ENCODE measurements at regions not wholly inside any gene's neighbourhood (a gene's known extent, or its start where the extent isn't known, plus 50 kb on each side); places are given as distances from the start of the nearest gene placed in this dataset.
"Not testable (repeated sequence)": the region's sequence is repeated elsewhere in the genome, so short reads cannot be mapped to it uniquely, and the experiment has no call there.

DNA sequence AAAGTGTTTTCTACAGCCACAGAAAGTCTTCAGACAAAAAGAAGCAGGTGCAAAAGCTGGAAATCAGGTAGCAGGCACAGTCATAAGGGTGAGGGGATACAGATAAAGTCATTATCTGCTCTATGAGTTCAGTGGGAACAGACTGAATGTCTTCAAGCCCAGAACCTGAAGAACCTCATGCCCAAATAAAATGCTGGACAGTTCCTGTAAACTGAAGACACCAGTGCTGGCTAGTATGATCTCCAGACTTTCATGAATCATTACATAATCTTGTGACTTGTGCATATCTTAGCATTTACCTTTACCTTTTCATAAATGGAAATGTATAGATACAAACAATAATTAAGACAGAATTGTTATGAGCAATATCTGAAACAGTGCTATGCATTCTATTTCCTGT lies 728.7 kb downstream of the DNAH5 start:
- Histone ChIP-seq H3K27ac (ENCODE audit: low read depth in 1 of 2, low read length in 1 of 2) (no peak overlapping the region), H3K4me3 (ENCODE audit: low read length in 2 of 2) (no peak overlapping the region), H3K27me3 (ENCODE audit: control insufficient read depth in 2 of 2, insufficient read depth in 1 of 2, low read length in 1 of 2) (no peaks in the 10 kb centered on the region), H3K4me1 (ENCODE audit: control insufficient read depth in 2 of 2, insufficient read depth in 2 of 2, low read length in 2 of 2) (no peaks in the 10 kb centered on the region), H3K36me3 (ENCODE audit: control insufficient read depth in 2 of 2, insufficient read depth in 2 of 2, low read length in 1 of 2) (no peaks in the 10 kb centered on the region), H3K9me3 (ENCODE audit: control insufficient read depth in 2 of 2, insufficient read depth in 1 of 2, low read length in 1 of 2) (no peaks in the 10 kb centered on the region)
- no peak for DNase-seq (ENCODE audit: low read depth in 6 of 9, low spot score in 9 of 9)

DNA sequence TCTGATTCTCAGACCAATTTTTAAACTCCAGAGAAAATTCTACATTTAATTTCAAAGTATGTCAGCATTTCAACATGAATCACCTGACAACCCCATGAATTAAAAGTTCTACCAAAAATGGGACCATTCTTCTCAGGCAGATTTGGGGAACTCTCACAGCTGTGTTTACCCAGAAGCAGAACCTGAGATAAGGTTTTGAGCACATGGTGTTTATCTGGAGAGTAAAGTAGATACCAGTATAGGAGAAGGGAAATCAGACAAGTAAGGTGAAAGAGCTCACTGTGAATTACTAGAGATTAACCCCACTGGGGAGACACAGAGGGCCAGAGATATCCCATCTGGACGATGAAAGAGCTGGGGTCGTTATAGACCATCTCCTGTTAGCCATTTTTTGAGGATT lies 729.1 kb downstream of the DNAH5 start:
- no peaks in the 10 kb centered on the region for H3K27me3 ChIP-seq (ENCODE audit: control insufficient read depth in 2 of 2, insufficient read depth in 1 of 2, low read length in 1 of 2)
- H3K9me3 ChIP-seq (ENCODE audit: control insufficient read depth in 2 of 2, insufficient read depth in 1 of 2, low read length in 1 of 2): no peaks in the 10 kb centered on the region
- H3K4me3 ChIP-seq (ENCODE audit: low read length in 2 of 2): no peak overlapping the region
- 47% methylated on average over 2 of the region's 2 CpGs for WGBS
- no peak for DNase-seq (ENCODE audit: low read depth in 6 of 9, low spot score in 9 of 9)
- no peaks in the 10 kb centered on the region for H3K36me3 ChIP-seq (ENCODE audit: control insufficient read depth in 2 of 2, insufficient read depth in 2 of 2, low read length in 1 of 2)
- no peaks in the 10 kb centered on the region for H3K4me1 ChIP-seq (ENCODE audit: control insufficient read depth in 2 of 2, insufficient read depth in 2 of 2, low read length in 2 of 2)
- H3K27ac ChIP-seq (ENCODE audit: low read depth in 1 of 2, low read length in 1 of 2): no peak overlapping the region

GRCh38 chr5:13214182-13214581 lies 730.3 kb downstream of the DNAH5 start:
- DNase-seq (ENCODE audit: low read depth in 6 of 9, low spot score in 9 of 9): no peak
- WGBS: 72% methylated on average over 1 of the region's 1 CpG
- no peak overlapping the region for H3K27ac ChIP-seq (ENCODE audit: low read depth in 1 of 2, low read length in 1 of 2)

DNA sequence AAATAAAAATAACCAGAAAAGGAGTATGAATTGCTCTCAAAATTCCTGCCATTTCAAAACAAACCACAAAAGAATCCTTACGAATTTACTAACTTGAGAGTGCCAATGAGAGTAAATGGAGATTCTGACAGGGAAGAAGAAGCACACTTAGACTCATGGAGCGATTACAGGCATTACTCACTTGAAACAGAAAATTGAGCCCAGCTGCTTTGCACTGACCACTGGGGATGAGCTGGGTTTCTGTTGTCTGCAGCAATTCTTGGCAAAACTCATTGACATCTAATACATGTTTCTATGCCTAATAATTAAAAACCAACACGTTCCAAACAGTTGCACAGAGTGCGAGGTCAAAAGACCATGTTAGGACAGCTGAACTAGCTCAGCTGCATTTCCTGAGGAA lies 731.6 kb downstream of the DNAH5 start:
- no peaks in the 10 kb centered on the region for H3K36me3 ChIP-seq (ENCODE audit: control insufficient read depth in 2 of 2, insufficient read depth in 2 of 2, low read length in 1 of 2)
- no peaks in the 10 kb centered on the region for H3K4me1 ChIP-seq (ENCODE audit: control insufficient read depth in 2 of 2, insufficient read depth in 2 of 2, low read length in 2 of 2)
- DNase-seq (ENCODE audit: low read depth in 6 of 9, low spot score in 9 of 9): no peak
- H3K9me3 ChIP-seq (ENCODE audit: control insufficient read depth in 2 of 2, insufficient read depth in 1 of 2, low read length in 1 of 2): no peaks in the 10 kb centered on the region
- H3K27ac ChIP-seq (ENCODE audit: low read depth in 1 of 2, low read length in 1 of 2): no peak overlapping the region
- WGBS: 93% methylated on average over 4 of the region's 4 CpGs
- no peaks in the 10 kb centered on the region for H3K27me3 ChIP-seq (ENCODE audit: control insufficient read depth in 2 of 2, insufficient read depth in 1 of 2, low read length in 1 of 2)
- H3K4me3 ChIP-seq (ENCODE audit: low read length in 2 of 2): no peak overlapping the region

More at GRCh38 chr5:13214182-13214581, 730.3 kb downstream of the DNAH5 start:
- no peaks in the 10 kb centered on the region for H3K27me3 ChIP-seq (ENCODE audit: control insufficient read depth in 2 of 2, insufficient read depth in 1 of 2, low read length in 1 of 2)
- H3K4me1 ChIP-seq (ENCODE audit: control insufficient read depth in 2 of 2, insufficient read depth in 2 of 2, low read length in 2 of 2): no peaks in the 10 kb centered on the region
- no peak overlapping the region for H3K4me3 ChIP-seq (ENCODE audit: low read length in 2 of 2)
- H3K9me3 ChIP-seq (ENCODE audit: control insufficient read depth in 2 of 2, insufficient read depth in 1 of 2, low read length in 1 of 2): no peaks in the 10 kb centered on the region
- H3K36me3 ChIP-seq (ENCODE audit: control insufficient read depth in 2 of 2, insufficient read depth in 2 of 2, low read length in 1 of 2): no peaks in the 10 kb centered on the region

DNA sequence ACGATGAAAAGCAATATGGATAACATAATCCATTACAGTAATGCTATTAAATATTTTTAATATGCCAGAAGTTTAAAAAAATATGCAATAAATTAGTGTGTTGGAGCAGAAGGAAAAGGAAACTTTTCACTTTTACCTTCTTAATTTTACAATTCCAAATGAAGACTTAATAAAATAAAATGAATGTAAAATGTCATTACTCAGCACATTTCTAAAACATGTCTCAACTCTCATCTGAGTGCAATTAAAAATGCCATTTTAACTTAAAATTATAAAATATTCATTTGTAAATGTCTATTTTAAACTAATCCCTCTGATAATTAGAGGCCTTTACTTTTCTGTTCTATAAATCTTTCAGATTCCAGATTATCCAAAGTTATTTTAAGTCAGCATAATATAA lies 733.4 kb downstream of the DNAH5 start:
- Histone ChIP-seq H3K9me3 (ENCODE audit: control insufficient read depth in 2 of 2, insufficient read depth in 1 of 2, low read length in 1 of 2) (no peaks in the 10 kb centered on the region), H3K4me3 (ENCODE audit: low read length in 2 of 2) (no peak overlapping the region), H3K4me1 (ENCODE audit: control insufficient read depth in 2 of 2, insufficient read depth in 2 of 2, low read length in 2 of 2) (no peaks in the 10 kb centered on the region), H3K27me3 (ENCODE audit: control insufficient read depth in 2 of 2, insufficient read depth in 1 of 2, low read length in 1 of 2) (no peaks in the 10 kb centered on the region), H3K36me3 (ENCODE audit: control insufficient read depth in 2 of 2, insufficient read depth in 2 of 2, low read length in 1 of 2) (no peaks in the 10 kb centered on the region), H3K27ac (ENCODE audit: low read depth in 1 of 2, low read length in 1 of 2) (no peak overlapping the region)
- WGBS: 97% methylated on average over 1 of the region's 1 CpG
- DNase-seq (ENCODE audit: low read depth in 6 of 9, low spot score in 9 of 9): no peak

GRCh38 chr5:13207112-13207511 lies 737.4 kb downstream of the DNAH5 start:
- Histone ChIP-seq H3K4me3 (ENCODE audit: low read length in 2 of 2) (no peak overlapping the region), H3K27me3 (ENCODE audit: control insufficient read depth in 2 of 2, insufficient read depth in 1 of 2, low read length in 1 of 2) (no peaks in the 10 kb centered on the region), H3K36me3 (ENCODE audit: control insufficient read depth in 2 of 2, insufficient read depth in 2 of 2, low read length in 1 of 2) (no peaks in the 10 kb centered on the region), H3K9me3 (ENCODE audit: control insufficient read depth in 2 of 2, insufficient read depth in 1 of 2, low read length in 1 of 2) (peaks cover 0 to 7% of the 10 kb centered on the region in 2 donors), H3K27ac (ENCODE audit: low read depth in 1 of 2, low read length in 1 of 2) (no peak overlapping the region), H3K4me1 (ENCODE audit: control insufficient read depth in 2 of 2, insufficient read depth in 2 of 2, low read length in 2 of 2) (no peaks in the 10 kb centered on the region)
- DNase-seq (ENCODE audit: low read depth in 6 of 9, low spot score in 9 of 9): no peak

DNA sequence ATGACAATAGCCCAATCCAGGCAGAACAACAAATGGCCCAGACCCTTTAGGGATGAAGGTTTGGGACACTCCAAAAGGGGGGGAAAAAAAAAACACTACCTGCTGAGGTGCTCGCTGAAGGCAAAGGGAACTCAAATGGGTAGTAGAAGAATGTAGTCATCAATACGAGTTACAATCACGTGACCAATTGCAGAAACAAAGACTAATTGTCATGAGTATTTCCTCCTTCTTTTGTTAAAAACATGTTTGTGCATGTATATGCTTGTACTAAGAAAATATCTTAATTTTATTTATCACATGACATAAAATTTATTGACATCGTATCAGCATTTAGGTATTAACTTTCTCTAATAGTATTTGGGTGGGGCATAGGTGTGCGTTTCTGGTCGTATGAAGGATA lies 743.5 kb downstream of the DNAH5 start:
- H3K27me3 ChIP-seq (ENCODE audit: control insufficient read depth in 2 of 2, insufficient read depth in 1 of 2, low read length in 1 of 2): no peaks in the 10 kb centered on the region
- 96% methylated on average over 6 of the region's 6 CpGs for WGBS
- H3K27ac ChIP-seq (ENCODE audit: low read depth in 1 of 2, low read length in 1 of 2): no peak overlapping the region
- H3K4me3 ChIP-seq (ENCODE audit: low read length in 2 of 2): no peak overlapping the region
- no peaks in the 10 kb centered on the region for H3K4me1 ChIP-seq (ENCODE audit: control insufficient read depth in 2 of 2, insufficient read depth in 2 of 2, low read length in 2 of 2)
- no peak for DNase-seq (ENCODE audit: low read depth in 6 of 9, low spot score in 9 of 9)
- H3K36me3 ChIP-seq (ENCODE audit: control insufficient read depth in 2 of 2, insufficient read depth in 2 of 2, low read length in 1 of 2): no peaks in the 10 kb centered on the region
- H3K9me3 ChIP-seq (ENCODE audit: control insufficient read depth in 2 of 2, insufficient read depth in 1 of 2, low read length in 1 of 2): peaks cover 0 to 9% of the 10 kb centered on the region in 2 donors

DNA sequence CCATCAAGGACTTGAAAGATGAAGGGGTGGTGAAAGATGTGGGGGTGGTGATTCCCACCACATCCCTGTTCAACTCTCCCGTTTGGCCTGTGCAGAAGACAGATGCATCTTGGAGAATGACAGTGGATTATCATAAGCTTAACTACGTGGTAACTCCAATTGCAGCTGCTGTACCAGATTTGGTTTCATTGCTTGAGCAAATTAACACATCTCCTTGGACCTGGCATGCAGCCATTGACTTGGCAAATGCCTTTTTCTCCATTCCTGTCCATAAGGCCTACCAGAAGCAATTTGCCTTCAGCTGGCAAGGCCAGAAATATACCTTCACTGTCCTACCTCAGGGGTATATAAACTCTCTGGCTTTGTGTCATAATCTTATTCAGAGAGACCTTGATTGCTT lies 746.3 kb downstream of the DNAH5 start:
- H3K27me3 ChIP-seq (ENCODE audit: control insufficient read depth in 2 of 2, insufficient read depth in 1 of 2, low read length in 1 of 2); H3K9me3 ChIP-seq (ENCODE audit: control insufficient read depth in 2 of 2, insufficient read depth in 1 of 2, low read length in 1 of 2); H3K4me1 ChIP-seq (ENCODE audit: control insufficient read depth in 2 of 2, insufficient read depth in 2 of 2, low read length in 2 of 2); DNase-seq (ENCODE audit: low read depth in 6 of 9, low spot score in 9 of 9); H3K4me3 ChIP-seq (ENCODE audit: low read length in 2 of 2); H3K27ac ChIP-seq (ENCODE audit: low read depth in 1 of 2, low read length in 1 of 2); H3K36me3 ChIP-seq (ENCODE audit: control insufficient read depth in 2 of 2, insufficient read depth in 2 of 2, low read length in 1 of 2): not testable (repeated sequence)
- WGBS: 78% methylated on average over 2 of the region's 2 CpGs

- WGBS: 75% methylated on average over 4 of the region's 4 CpGs
- DNase-seq (ENCODE audit: low read depth in 6 of 9, low spot score in 9 of 9): no peak
- no peaks in the 10 kb centered on the region for H3K27me3 ChIP-seq (ENCODE audit: control insufficient read depth in 2 of 2, insufficient read depth in 1 of 2, low read length in 1 of 2)
These were observed 755.0 kb downstream of the DNAH5 start for GRCh38 chr5:13189532-13189931.

DNA sequence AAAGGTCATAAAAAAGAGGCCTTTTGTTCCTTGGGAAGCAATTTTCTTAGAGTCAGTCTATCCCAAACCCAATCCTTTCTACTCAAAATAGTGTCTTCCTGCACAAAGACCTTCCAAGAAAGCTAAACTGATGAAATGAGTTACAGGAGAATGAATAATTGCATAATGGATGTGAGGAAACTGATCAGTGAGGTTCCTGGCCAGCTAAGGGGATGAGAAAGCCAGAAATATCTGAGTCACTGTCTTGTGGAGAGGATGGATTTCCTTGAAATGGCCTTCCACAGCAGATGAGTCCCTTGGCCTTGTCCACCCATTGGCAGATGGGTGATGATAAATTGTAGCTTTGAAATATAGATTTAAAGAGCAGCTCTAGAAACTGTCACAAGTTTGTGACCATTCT lies 756.1 kb downstream of the DNAH5 start:
- Histone ChIP-seq H3K27me3 (ENCODE audit: control insufficient read depth in 2 of 2, insufficient read depth in 1 of 2, low read length in 1 of 2) (no peaks in the 10 kb centered on the region), H3K27ac (ENCODE audit: low read depth in 1 of 2, low read length in 1 of 2) (no peak overlapping the region), H3K4me3 (ENCODE audit: low read length in 2 of 2) (no peak overlapping the region), H3K36me3 (ENCODE audit: control insufficient read depth in 2 of 2, insufficient read depth in 2 of 2, low read length in 1 of 2) (no peaks in the 10 kb centered on the region), H3K4me1 (ENCODE audit: control insufficient read depth in 2 of 2, insufficient read depth in 2 of 2, low read length in 2 of 2) (no peaks in the 10 kb centered on the region), H3K9me3 (ENCODE audit: control insufficient read depth in 2 of 2, insufficient read depth in 1 of 2, low read length in 1 of 2) (no peaks in the 10 kb centered on the region)
- DNase-seq (ENCODE audit: low read depth in 6 of 9, low spot score in 9 of 9): no peak

More at GRCh38 chr5:13189532-13189931, 755.0 kb downstream of the DNAH5 start:
- H3K36me3 ChIP-seq (ENCODE audit: control insufficient read depth in 2 of 2, insufficient read depth in 2 of 2, low read length in 1 of 2): no peaks in the 10 kb centered on the region
- H3K9me3 ChIP-seq (ENCODE audit: control insufficient read depth in 2 of 2, insufficient read depth in 1 of 2, low read length in 1 of 2): no peaks in the 10 kb centered on the region
- H3K4me1 ChIP-seq (ENCODE audit: control insufficient read depth in 2 of 2, insufficient read depth in 2 of 2, low read length in 2 of 2): no peaks in the 10 kb centered on the region
- H3K4me3 ChIP-seq (ENCODE audit: low read length in 2 of 2): no peak overlapping the region
- no peak overlapping the region for H3K27ac ChIP-seq (ENCODE audit: low read depth in 1 of 2, low read length in 1 of 2)

All from thymus (tissue), 11 donors.